NCI-H1092 treated with DMSO at 0.1 percent for 48 hours (cell line): ENCODE measurements at regions not wholly inside any gene's neighbourhood (a gene's known extent, or its start where the extent isn't known, plus 50 kb on each side); places are given as distances from the start of the nearest gene placed in this dataset.

ENCODE experiments used
- DNase-seq: peaks from one replicate; lab custom pipeline; 2025; lab: John Stamatoyannopoulos, UW

- no peak for DNase-seq
Measured at GRCh38 chr6:113645986-113646385, 211.2 kb upstream of the MARCKS start.

GRCh38 chr6:113646701-113647100 lies 210.4 kb upstream of the MARCKS start:
- no peak for DNase-seq

GRCh38 chr6:113647143-113647889 lies 209.8 kb upstream of the MARCKS start:
- no peak for DNase-seq

- no peak for DNase-seq
Measured at GRCh38 chr6:113648698-113649097, 208.4 kb upstream of the MARCKS start.

GRCh38 chr6:113649276-113649675 lies 207.9 kb upstream of the MARCKS start:
- DNase-seq, result no peak

- DNase-seq, result no peak
Measured at GRCh38 chr6:113649880-113650609, 207.1 kb upstream of the MARCKS start.

- no peak for DNase-seq
Measured at GRCh38 chr6:113650610-113650979, 206.6 kb upstream of the MARCKS start.

GRCh38 chr6:113651120-113651519 lies 206.0 kb upstream of the MARCKS start:
- no peak for DNase-seq

GRCh38 chr6:113651920-113652319 lies 205.2 kb upstream of the MARCKS start:
- DNase-seq, result no peak

- no peak for DNase-seq
Measured at GRCh38 chr6:113653275-113653674, 203.9 kb upstream of the MARCKS start.

GRCh38 chr6:113654396-113654795 lies 202.7 kb upstream of the MARCKS start:
- DNase-seq, result no peak

- no peak for DNase-seq
Measured at GRCh38 chr6:113655761-113656160, 201.4 kb upstream of the MARCKS start.

- no peak for DNase-seq
Measured at GRCh38 chr6:113659762-113660404, 197.3 kb upstream of the MARCKS start.

- no peak for DNase-seq
Measured at GRCh38 chr6:113660819-113661218, 196.3 kb upstream of the MARCKS start.

- no peak for DNase-seq
Measured at GRCh38 chr6:113662093-113662665, 195.0 kb upstream of the MARCKS start.

- no peak for DNase-seq
Measured at GRCh38 chr6:113662688-113663333, 194.3 kb upstream of the MARCKS start.

GRCh38 chr6:113664909-113665308 lies 192.2 kb upstream of the MARCKS start:
- no peak for DNase-seq

- no peak for DNase-seq
Measured at GRCh38 chr6:113668641-113669408, 188.3 kb upstream of the MARCKS start.

GRCh38 chr6:113669606-113670005 lies 187.5 kb upstream of the MARCKS start:
- peak; percentile 14 for DNase-seq

GRCh38 chr6:113671421-113671820 lies 185.7 kb upstream of the MARCKS start:
- DNase-seq, result no peak

- DNase-seq, result peak; percentile 39
Measured at GRCh38 chr6:113672491-113673149, 184.5 kb upstream of the MARCKS start.
